ENCODE measurements at regions not wholly inside any gene's neighbourhood (a gene's known extent, or its start where the extent isn't known, plus 50 kb on each side); places are given as distances from the start of the nearest gene placed in this dataset.

DNA sequence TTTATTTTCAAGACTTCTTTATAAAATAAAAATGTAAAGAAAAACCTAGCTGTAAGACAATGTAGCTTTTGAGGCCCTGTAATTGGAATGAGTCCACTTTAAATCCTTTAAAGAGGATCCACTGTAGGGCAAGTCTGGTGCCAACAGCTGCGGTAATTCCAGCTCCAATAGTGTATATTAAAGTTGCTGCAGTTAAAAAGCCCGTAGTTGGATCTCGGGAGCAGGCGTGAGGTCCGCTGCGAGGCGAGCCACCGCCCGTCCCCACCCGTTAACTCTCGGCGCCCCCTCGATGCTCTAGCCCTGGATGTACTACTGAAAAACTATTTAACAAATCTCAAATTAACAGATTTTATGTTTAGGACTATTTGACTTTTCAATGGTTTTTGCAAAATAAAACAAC is 414.7 kb upstream of the SEMA3C start:
- intact Hi-C loops (cut with DNase I, micrococcal nuclease), result no loop called here
- POLR2A ChIA-PET, result no interaction called here

GRCh38 chr7:81333004-81333403 is 414.2 kb upstream of the SEMA3C start:
- Mint-ChIP-seq H3K27ac (no peak overlapping the region), H3K27me3 (no peaks in the 10 kb centered on the region), H3K4me1 (ENCODE audit: low read depth) (no peaks in the 10 kb centered on the region), H3K9me3 (peaks cover 5% of the 10 kb centered on the region), H3K4me3 (no peak overlapping the region), H3K36me3 (ENCODE audit: low read depth) (no peaks in the 10 kb centered on the region)
- Histone ChIP-seq H3K36me3 (ENCODE audit: insufficient read depth, low read length) (no peaks in the 10 kb centered on the region), H3K9me3 (ENCODE audit: control insufficient read depth in 1 of 2, insufficient read depth in 1 of 2, low read length in 2 of 2) (peaks cover 0 to 8% of the 10 kb centered on the region in 2 experiments), H3K4me3 (ENCODE audit: low read length) (no peak overlapping the region), H3K27ac (ENCODE audit: low read depth in 1 of 2, low read length in 2 of 2) (no peak overlapping the region), H3K4me1 (ENCODE audit: insufficient read depth, low read length) (no peaks in the 10 kb centered on the region), H3K27me3 (ENCODE audit: control insufficient read depth in 1 of 2, insufficient read depth in 2 of 2, low read length in 2 of 2) (no peaks in the 10 kb centered on the region)
- DNase-seq (no peak), ATAC-seq (ENCODE audit: poor library complexity) (no peak)
- POLR2A ChIA-PET, result no interaction called here
- intact Hi-C loops (cut with DNase I, micrococcal nuclease), result no loop called here
- CTCF ChIA-PET, result no interaction called here
- TF ChIP-seq CTCF (IDR thresholded peaks at IDR 0.05), result no peak

More for the DNA sequence above, 414.7 kb upstream of the SEMA3C start:
- Histone ChIP-seq H3K27me3 (ENCODE audit: control insufficient read depth in 1 of 2, insufficient read depth in 2 of 2, low read length in 2 of 2) (no peaks in the 10 kb centered on the region), H3K4me3 (ENCODE audit: low read length) (no peak overlapping the region), H3K4me1 (ENCODE audit: insufficient read depth, low read length) (no peaks in the 10 kb centered on the region), H3K9me3 (ENCODE audit: control insufficient read depth in 1 of 2, insufficient read depth in 1 of 2, low read length in 2 of 2) (peaks cover 0 to 8% of the 10 kb centered on the region in 2 experiments), H3K36me3 (ENCODE audit: insufficient read depth, low read length) (no peaks in the 10 kb centered on the region), H3K27ac (ENCODE audit: low read depth in 1 of 2, low read length in 2 of 2) (no peak overlapping the region)
- ATAC-seq (ENCODE audit: poor library complexity) (no peak), DNase-seq (no peak)
- Mint-ChIP-seq H3K4me3 (no peak overlapping the region), H3K36me3 (ENCODE audit: low read depth) (no peaks in the 10 kb centered on the region), H3K9me3 (peaks cover 5% of the 10 kb centered on the region), H3K27me3 (no peaks in the 10 kb centered on the region), H3K27ac (no peak overlapping the region), H3K4me1 (ENCODE audit: low read depth) (no peaks in the 10 kb centered on the region)
- CTCF ChIA-PET, result no interaction called here
- no peak for TF ChIP-seq CTCF (IDR thresholded peaks at IDR 0.05)

DNA sequence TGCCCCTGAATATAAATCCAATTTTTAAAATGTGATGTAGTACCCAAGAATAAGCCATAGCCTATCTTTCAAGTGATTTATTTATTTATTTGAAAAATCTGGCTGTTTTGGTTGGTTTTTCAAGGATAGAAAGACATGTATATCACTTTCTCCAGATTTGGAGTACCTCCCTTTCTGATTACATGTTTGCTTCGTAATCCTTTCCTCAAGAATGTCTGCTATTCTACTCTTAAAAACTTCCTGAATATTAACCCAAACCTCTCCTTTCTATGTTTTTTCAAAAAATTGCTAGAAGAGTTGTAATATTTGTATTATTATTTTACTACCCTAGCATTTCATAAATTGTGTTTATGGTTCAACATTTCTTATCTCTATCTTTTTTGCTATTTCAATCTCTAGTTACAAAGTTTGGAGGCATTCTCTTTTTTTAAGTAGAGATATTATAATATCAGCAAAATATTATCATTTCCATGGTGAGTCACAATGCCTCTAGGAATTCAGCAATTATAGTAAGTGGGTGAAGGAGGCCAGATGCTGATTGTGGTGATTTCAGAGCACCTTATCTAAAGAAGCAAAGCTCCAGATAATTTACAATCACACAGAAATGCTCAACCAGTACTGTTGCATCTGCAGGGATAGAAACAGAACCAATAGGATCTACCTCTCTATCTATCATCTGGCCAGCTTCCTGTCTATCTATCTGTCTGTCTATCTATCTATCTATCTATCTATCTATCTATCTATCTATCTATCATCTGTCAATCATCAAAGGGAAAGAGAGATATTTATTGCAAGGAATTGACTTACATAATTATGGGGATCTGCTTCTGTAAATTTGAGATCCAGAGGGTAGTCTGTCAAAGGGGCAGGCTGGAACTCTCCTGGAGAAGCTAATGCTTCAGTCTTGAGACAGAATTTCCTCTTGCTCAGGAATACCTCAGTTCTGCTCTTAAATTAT is 412.5 kb upstream of the SEMA3C start:
- no peak overlapping the region for H3K27ac Mint-ChIP-seq
- H3K27ac ChIP-seq (ENCODE audit: low read depth in 1 of 2, low read length in 2 of 2), result no peak overlapping the region
- no peak overlapping the region for H3K4me3 ChIP-seq (ENCODE audit: low read length)
- ChIA-PET POLR2A (no interaction called here), CTCF (no interaction called here)
- no peak overlapping the region for H3K4me3 Mint-ChIP-seq
- DNase-seq (no peak), ATAC-seq (ENCODE audit: poor library complexity) (no peak)
- peaks cover 5% of the 10 kb centered on the region for H3K9me3 Mint-ChIP-seq
- no peaks in the 10 kb centered on the region for H3K27me3 Mint-ChIP-seq
- TF ChIP-seq CTCF (IDR thresholded peaks at IDR 0.05), result no peak
- intact Hi-C loops (cut with DNase I, micrococcal nuclease), result no loop called here
- no peaks in the 10 kb centered on the region for H3K36me3 Mint-ChIP-seq (ENCODE audit: low read depth)
- no peaks in the 10 kb centered on the region for H3K36me3 ChIP-seq (ENCODE audit: insufficient read depth, low read length)
- H3K4me1 Mint-ChIP-seq (ENCODE audit: low read depth), result no peaks in the 10 kb centered on the region
- H3K9me3 ChIP-seq (ENCODE audit: control insufficient read depth in 1 of 2, insufficient read depth in 1 of 2, low read length in 2 of 2), result peaks cover 0 to 4% of the 10 kb centered on the region in 2 experiments
- H3K4me1 ChIP-seq (ENCODE audit: insufficient read depth, low read length), result no peaks in the 10 kb centered on the region
- H3K27me3 ChIP-seq (ENCODE audit: control insufficient read depth in 1 of 2, insufficient read depth in 2 of 2, low read length in 2 of 2), result no peaks in the 10 kb centered on the region
